ENCODE measurements at regions not wholly inside any gene's neighbourhood (a gene's known extent, or its start where the extent isn't known, plus 50 kb on each side); places are given as distances from the start of the nearest gene placed in this dataset.

DNA sequence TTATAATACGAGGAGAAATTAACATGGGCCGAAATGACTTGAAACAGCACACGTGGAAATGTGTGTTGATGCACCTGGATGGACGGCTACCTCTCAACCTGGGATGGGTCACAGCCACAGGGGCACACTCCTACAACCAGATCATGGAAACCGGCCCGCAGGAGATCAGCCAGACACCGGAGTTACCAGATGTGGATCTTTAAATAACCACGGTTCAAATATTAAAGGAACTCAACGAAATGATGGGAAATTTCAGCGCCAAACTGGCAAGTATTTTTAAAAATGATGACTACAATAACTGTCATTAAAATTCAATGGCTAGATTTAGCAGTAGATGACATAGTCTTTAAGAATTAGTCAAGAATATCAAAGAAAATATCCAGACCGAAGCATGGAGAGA is 166.9 kb upstream of the GPR12 start:
- TF ChIP-seq CBFB (IDR thresholded peaks at IDR 0.05; ENCODE audit: low read depth) (no peak), POU2F2 (IDR thresholded peaks at IDR 0.05; ENCODE audit: borderline replicate concordance, low read depth, low read length) (no peak), YY1 (IDR thresholded peaks at IDR 0.05; ENCODE audit: low read depth, low read length) (no peak), SUZ12 (IDR thresholded peaks at IDR 0.05; ENCODE audit: unreplicated experiment) (no peak), HDAC2 (IDR thresholded peaks at IDR 0.05) (no peak), EP300 (IDR thresholded peaks at IDR 0.05; ENCODE audit: borderline replicate concordance in 1 of 2, control insufficient read depth in 1 of 2, low read depth in 2 of 2, low read length in 2 of 2) (no peak), EZH2 (IDR thresholded peaks at IDR 0.05; ENCODE audit: borderline replicate concordance, control insufficient read depth, low read depth, low read length) (no peak), SMAD1 (IDR thresholded peaks at IDR 0.05; ENCODE audit: low read depth, partially characterized antibody) (no peak), POLR2A (IDR thresholded peaks at IDR 0.05; ENCODE audit: low read depth, low read length) (no peak), RFX5 (IDR thresholded peaks at IDR 0.05; ENCODE audit: low read depth, low read length) (no peak), POLR2AphosphoS5 (IDR thresholded peaks at IDR 0.05; ENCODE audit: low read length) (no peak)
- TF ChIP-seq, protein P1, sequence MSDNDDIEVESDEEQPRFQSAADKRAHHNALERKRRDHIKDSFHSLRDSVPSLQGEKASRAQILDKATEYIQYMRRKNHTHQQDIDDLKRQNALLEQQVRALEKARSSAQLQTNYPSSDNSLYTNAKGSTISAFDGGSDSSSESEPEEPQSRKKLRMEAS (IDR thresholded peaks at IDR 0.05; ENCODE audit: low read depth, low read length) = no peak
- TF ChIP-seq, protein P2, sequence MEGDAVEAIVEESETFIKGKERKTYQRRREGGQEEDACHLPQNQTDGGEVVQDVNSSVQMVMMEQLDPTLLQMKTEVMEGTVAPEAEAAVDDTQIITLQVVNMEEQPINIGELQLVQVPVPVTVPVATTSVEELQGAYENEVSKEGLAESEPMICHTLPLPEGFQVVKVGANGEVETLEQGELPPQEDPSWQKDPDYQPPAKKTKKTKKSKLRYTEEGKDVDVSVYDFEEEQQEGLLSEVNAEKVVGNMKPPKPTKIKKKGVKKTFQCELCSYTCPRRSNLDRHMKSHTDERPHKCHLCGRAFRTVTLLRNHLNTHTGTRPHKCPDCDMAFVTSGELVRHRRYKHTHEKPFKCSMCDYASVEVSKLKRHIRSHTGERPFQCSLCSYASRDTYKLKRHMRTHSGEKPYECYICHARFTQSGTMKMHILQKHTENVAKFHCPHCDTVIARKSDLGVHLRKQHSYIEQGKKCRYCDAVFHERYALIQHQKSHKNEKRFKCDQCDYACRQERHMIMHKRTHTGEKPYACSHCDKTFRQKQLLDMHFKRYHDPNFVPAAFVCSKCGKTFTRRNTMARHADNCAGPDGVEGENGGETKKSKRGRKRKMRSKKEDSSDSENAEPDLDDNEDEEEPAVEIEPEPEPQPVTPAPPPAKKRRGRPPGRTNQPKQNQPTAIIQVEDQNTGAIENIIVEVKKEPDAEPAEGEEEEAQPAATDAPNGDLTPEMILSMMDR (IDR thresholded peaks at IDR 0.05 in 2 of 3, conservative IDR thresholded peaks at IDR 0.05 in 1 of 3; ENCODE audit: control insufficient read depth in 2 of 3, extremely low read depth in 1 of 3, insufficient read depth in 1 of 3, low read depth in 3 of 3, low read length in 3 of 3) = no peak
- TF ChIP-seq, protein P3, sequence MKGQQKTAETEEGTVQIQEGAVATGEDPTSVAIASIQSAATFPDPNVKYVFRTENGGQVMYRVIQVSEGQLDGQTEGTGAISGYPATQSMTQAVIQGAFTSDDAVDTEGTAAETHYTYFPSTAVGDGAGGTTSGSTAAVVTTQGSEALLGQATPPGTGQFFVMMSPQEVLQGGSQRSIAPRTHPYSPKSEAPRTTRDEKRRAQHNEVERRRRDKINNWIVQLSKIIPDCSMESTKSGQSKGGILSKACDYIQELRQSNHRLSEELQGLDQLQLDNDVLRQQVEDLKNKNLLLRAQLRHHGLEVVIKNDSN (IDR thresholded peaks at IDR 0.05; ENCODE audit: borderline replicate concordance, extremely low read length, insufficient read depth, low read depth, low read length) = no peak

Data from GM12878 (cell line).